K562 (cell line): ENCODE measurements at regions not wholly inside any gene's neighbourhood (a gene's known extent, or its start where the extent isn't known, plus 50 kb on each side); places are given as distances from the start of the nearest gene placed in this dataset.

Experiments
- ATAC-seq: fragments of 200-7000 bp; cut with Tn5 transposase; 3 replicates; pipeline ENCODE4 v1.9.1; 2020; ENCODE audit warnings: moderate library complexity
- BruUV-seq: library from RNA; stranded (reverse); fragments of 400-500 nt; replicated peaks from 2 replicates; lab custom pipeline; 2021; lab: Mats Ljungman, UMichigan
- CTCF ChIA-PET: fragments of 300-600 bp; formaldehyde crosslinking; extraction: SDS; loops from one replicate; lab custom pipeline; 2021; ENCODE audit warnings: low intra/inter-chr PET ratio; lab: Yijun Ruan, JAX
- POLR2A ChIA-PET: fragments of 300-600, 350-650 bp; sonication (Branson Sonifier 250); formaldehyde crosslinking; extraction: SDS; loops from one replicate; lab custom pipeline; 2021; ENCODE audit warnings: antibody characterized with exemption, inconsistent platforms; lab: Yijun Ruan, JAX
- DNase-seq, 4 experiments: peaks; one replicate each; pipeline versions ENCODE4 v3.0.0 to v3.0.0-alpha.2; 2011 to 2018; ENCODE audit warnings: low spot score in 3 of 4, mixed read lengths in 3 of 4; ENCODE audit errors: extremely low read depth in 1 of 4
- FAIRE-seq: peaks from 2 replicates; lab custom pipeline; 2011; peaks lifted over from hg19 to GRCh38; lab: Jason Lieb, UNC
- H2AFZ ChIP-seq: 2 replicates; pipeline ENCODE4 v1.6.0; 2011; ENCODE audit warnings: low read depth, low read length, control low read depth, inconsistent platforms
- H3K27ac ChIP-seq: fragments of 200-600 bp; 3 replicates; pipeline ENCODE4 v1.8.0; 2011; ENCODE audit warnings: low read depth, mild to moderate bottlenecking, control low read depth, inconsistent platforms, low read length, moderate library complexity, mixed read lengths; ENCODE audit errors: extremely low read depth
- H3K27me3 ChIP-seq, 2 experiments: fragments of 300-600 bp in 1 of 2; 2 replicates in 1 of 2; 3 replicates in 1 of 2; pipeline versions ENCODE4 v1.6.0 to v1.8.0; 2011; ENCODE audit warnings: inconsistent platforms in 2 of 2, low read length in 2 of 2, mild to moderate bottlenecking in 1 of 2, mixed read lengths in 1 of 2, moderate library complexity in 1 of 2; ENCODE audit not compliant: control insufficient read depth in 2 of 2, insufficient read depth in 2 of 2
- H3K36me3 ChIP-seq: fragments of 300-600 bp; 3 replicates; pipeline ENCODE4 v1.8.0; 2011; ENCODE audit warnings: mild to moderate bottlenecking, low read length, inconsistent platforms; ENCODE audit not compliant: control insufficient read depth, insufficient read depth
- H3K4me1 ChIP-seq, 2 experiments: fragments of 200-600 bp in 1 of 2; replicated peaks in 1 of 2; 2 replicates in 1 of 2; 3 replicates in 1 of 2; pipeline versions ENCODE4 v1.5.1 to v1.8.0; 2011; ENCODE audit warnings: inconsistent platforms in 2 of 2, low read length in 2 of 2, mild to moderate bottlenecking in 1 of 2, mixed read lengths in 1 of 2, moderate library complexity in 1 of 2; ENCODE audit not compliant: control insufficient read depth in 2 of 2, insufficient read depth in 2 of 2
- H3K4me2 ChIP-seq: 2 replicates; pipeline ENCODE4 v1.6.1; 2011; ENCODE audit warnings: low read length, control low read depth, inconsistent platforms, mixed read lengths; ENCODE audit not compliant: insufficient read depth
- H3K4me3 ChIP-seq: fragments of 200-600 bp; sonication (generic), shearing (Covaris generic); 2 replicates; pipeline ENCODE4 v1.5.1; 2016; ENCODE audit warnings: control low read depth, inconsistent platforms
- H3K79me2 ChIP-seq: fragments of 200-600 bp; 3 replicates; pipeline ENCODE4 v1.8.0; 2011; ENCODE audit warnings: low read length, inconsistent platforms; ENCODE audit not compliant: control insufficient read depth, insufficient read depth
- H3K9ac ChIP-seq, 2 experiments: 2 replicates each; pipeline versions ENCODE4 v1.6.0 to v1.6.1; 2011; ENCODE audit warnings: low read depth in 2 of 2, low read length in 2 of 2, control low read depth in 1 of 2, inconsistent platforms in 1 of 2, mild to moderate bottlenecking in 1 of 2, mixed read lengths in 1 of 2; ENCODE audit not compliant: insufficient read depth in 1 of 2
- H3K9me1 ChIP-seq: one replicate; pipeline ENCODE4 v1.6.0; 2011; ENCODE audit warnings: inconsistent platforms, mild to moderate bottlenecking, low read length, moderate library complexity; ENCODE audit not compliant: control insufficient read depth, insufficient read depth
- H3K9me3 ChIP-seq: replicated peaks from 2 replicates; pipeline ENCODE4 v1.5.1; 2011; ENCODE audit warnings: low read depth, low read length, inconsistent platforms; ENCODE audit not compliant: control insufficient read depth, insufficient read depth
- H4K20me1 ChIP-seq: replicated peaks from 2 replicates; pipeline ENCODE4 v1.6.1; 2011; ENCODE audit warnings: low read length, inconsistent platforms, mixed read lengths; ENCODE audit not compliant: control insufficient read depth, insufficient read depth
- FOS ChIP-seq: IDR thresholded peaks from 3 replicates; pipeline ENCODE4 v1.6.1; 2011; ENCODE audit not compliant: insufficient read length; ENCODE audit errors: extremely low read depth
- FOXA1 ChIP-seq: fragments of 450-650 bp; IDR thresholded peaks from 2 replicates; pipeline ENCODE4 v1.6.1; 2016; ENCODE audit warnings: mild to moderate bottlenecking, borderline replicate concordance
- HMBOX1 ChIP-seq: sonication (generic); IDR thresholded peaks from 2 replicates; pipeline ENCODE4 v1.6.1; 2016
- ILF3 ChIP-seq: fragments of 450-650 bp; IDR thresholded peaks from 2 replicates; pipeline ENCODE4 v1.6.1; 2018; ENCODE audit warnings: antibody characterized with exemption, mild to moderate bottlenecking, moderate library complexity, borderline replicate concordance
- LARP7 ChIP-seq: fragments of 450-650 bp; IDR thresholded peaks from 2 replicates; pipeline ENCODE4 v1.6.1; 2016
- LEF1 ChIP-seq: fragments of 450-650 bp; IDR thresholded peaks from 2 replicates; pipeline ENCODE4 v1.6.1; 2016; ENCODE audit warnings: mild to moderate bottlenecking
- NONO ChIP-seq, 2 experiments: fragments of 200-400 bp in 1 of 2; fragments of 450-650 bp in 1 of 2; formaldehyde crosslinking in 1 of 2; IDR thresholded peaks; 2 replicates each; pipeline ENCODE4 v1.6.1; 2017; ENCODE audit warnings: low read depth in 2 of 2, mild to moderate bottlenecking in 2 of 2, moderate library complexity in 2 of 2, low read length in 1 of 2
- NR2C2 ChIP-seq, 2 experiments: fragments of 200-800 bp in 1 of 2; sonication (Bioruptor generic) in 1 of 2; sonication (generic) in 1 of 2; formaldehyde crosslinking in 1 of 2; IDR thresholded peaks; 2 replicates each; pipeline versions ENCODE4 v1.6.1 to v1.8.0; 2016 to 2022; ENCODE audit warnings: mild to moderate bottlenecking in 1 of 2, missing compliant biosample characterization in 1 of 2, missing genetic modification characterization in 1 of 2, missing genetic modification reagents in 1 of 2
- NR3C1 ChIP-seq: sonication (generic); formaldehyde crosslinking; IDR thresholded peaks from 2 replicates; pipeline ENCODE4 v1.8.1; 2022; ENCODE audit warnings: missing genetic modification reagents
- PTBP1 ChIP-seq: fragments of 200-400 bp; formaldehyde crosslinking; IDR thresholded peaks from 2 replicates; pipeline ENCODE4 v1.6.1; 2017; ENCODE audit warnings: low read depth, low read length
- SIN3B ChIP-seq: fragments of 450-650 bp; IDR thresholded peaks from 2 replicates; pipeline ENCODE4 v1.6.1; 2017; ENCODE audit warnings: low read depth, mild to moderate bottlenecking, moderate library complexity
- THRAP3 ChIP-seq: fragments of 450-650 bp; IDR thresholded peaks from 2 replicates; pipeline ENCODE4 v1.6.1; 2016; ENCODE audit warnings: mild to moderate bottlenecking, inconsistent platforms, borderline replicate concordance
- ZNF224 ChIP-seq: sonication (generic); formaldehyde crosslinking; IDR thresholded peaks from 2 replicates; pipeline ENCODE4 v1.8.0; 2022; ENCODE audit warnings: mild to moderate bottlenecking, missing genetic modification reagents
- ZNF280B ChIP-seq: fragments of 250-450 bp; sonication (Bioruptor Pico); IDR thresholded peaks from 2 replicates; pipeline ENCODE4 v1.5.1; 2021; ENCODE audit warnings: mild to moderate bottlenecking
- ZNF347 ChIP-seq: fragments of 450-650 bp; formaldehyde crosslinking; IDR thresholded peaks from 2 replicates; pipeline ENCODE4 v1.4.0; 2020; ENCODE audit warnings: low read depth, mild to moderate bottlenecking, moderate library complexity
- ZNF507 ChIP-seq: conservative IDR thresholded peaks from 2 replicates; pipeline ENCODE4 v1.6.1; 2017; ENCODE audit warnings: missing genetic modification characterization, missing compliant biosample characterization
- ZNF668 ChIP-seq: fragments of 250-450 bp; sonication (Bioruptor Pico); IDR thresholded peaks from 2 replicates; pipeline ENCODE4 v1.8.0; 2022; ENCODE audit warnings: mild to moderate bottlenecking, inconsistent platforms
- ZNF717 ChIP-seq: fragments of 250-450 bp; sonication (Bioruptor Pico); IDR thresholded peaks from 2 replicates; pipeline ENCODE4 v1.5.0; 2021
- ZNF830 ChIP-seq: fragments of 250-450 bp; sonication (Bioruptor Pico); IDR thresholded peaks from 2 replicates; pipeline ENCODE4 v1.5.0; 2021; ENCODE audit warnings: mild to moderate bottlenecking
- WGBS: fragments of 100-300 bp; shearing (Covaris generic); methylation state at CpG from one replicate; pipeline ENCODE4 v1.1.6; 2016; ENCODE audit warnings: low coverage, mixed read lengths; ENCODE audit not compliant: insufficient coverage; ENCODE audit errors: missing lambda C conversion rate; 5-methylcytosine and 5-hydroxymethylcytosine counted together
- in situ Hi-C: fragments of 300-500 bp; cut with MboI; formaldehyde crosslinking; loops from 4 replicates; pipeline ENCODE4 v1.15.0; 2018; ENCODE audit warnings: inconsistent platforms, mixed read lengths
- intact Hi-C: fragments of 100-400 bp; cut with micrococcal nuclease; formaldehyde crosslinking; loops from 2 replicates; pipeline ENCODE4 v1.14.2; 2022
- TF ChIP-seq, protein P1 (sequence below): IDR thresholded peaks from 2 replicates; pipeline ENCODE4 v1.6.1; 2012; ENCODE audit warnings: low read depth, low read length, improper control_type of control experiment, borderline replicate concordance

GRCh38 chr9:25948182-25948581 is 269.9 kb upstream of the TUSC1 start (continued):
- TF ChIP-seq FOS (no peak), LARP7 (no peak), ZNF830 (CRISPR knock-in tag) (no peak), THRAP3 (no peak), NR2C2 (CRISPR knock-in tag; IDR thresholded peaks at IDR 0.05) (no peak), NR2C2 (tag; IDR thresholded peaks at IDR 0.05) (no peak), ZNF224 (CRISPR knock-in tag) (no peak)

- Histone ChIP-seq H2AFZ (no peak overlapping the region), H3K9me3 (no peaks in the 10 kb centered on the region), H3K9ac (no peak overlapping the region), H3K79me2 (no peaks in the 10 kb centered on the region), H3K4me2 (no peak overlapping the region), H3K27me3 (no peaks in the 10 kb centered on the region), H4K20me1 (no peaks in the 10 kb centered on the region), H3K4me1 (no peaks in the 10 kb centered on the region), H3K4me3 (no peak overlapping the region), H3K9me1 (no peaks in the 10 kb centered on the region), H3K36me3 (no peaks in the 10 kb centered on the region), H3K27ac (no peak overlapping the region)
- ATAC-seq (no peak), DNase-seq (no peak), FAIRE-seq (no peak)
- no CpG with 5 or more reads among the region's 1 CpG for WGBS
- intact Hi-C loops, result no loop called here
- ChIA-PET POLR2A (no interaction called here), CTCF (no interaction called here)
- no TSS peak for BruUV-seq
- in situ Hi-C loops, result no loop called here
- TF ChIP-seq ZNF717 (no peak), ZNF668 (CRISPR knock-in tag) (no peak), FOXA1 (no peak), NR3C1 (CRISPR knock-in tag) (no peak), NR2C2 (CRISPR knock-in tag; IDR thresholded peaks at IDR 0.05) (no peak), NR2C2 (tag; IDR thresholded peaks at IDR 0.05) (no peak), ZNF347 (CRISPR knock-in tag) (no peak), ZNF280B (CRISPR knock-in tag) (no peak), NONO (IDR thresholded peaks at IDR 0.05; ENCODE audit: low read depth in 2 of 2, low read length in 1 of 2) (no peak), ZNF507 (no peak), PTBP1 (no peak), ILF3 (no peak), SIN3B (no peak), HMBOX1 (no peak), LEF1 (no peak)
- TF ChIP-seq, protein P1, sequence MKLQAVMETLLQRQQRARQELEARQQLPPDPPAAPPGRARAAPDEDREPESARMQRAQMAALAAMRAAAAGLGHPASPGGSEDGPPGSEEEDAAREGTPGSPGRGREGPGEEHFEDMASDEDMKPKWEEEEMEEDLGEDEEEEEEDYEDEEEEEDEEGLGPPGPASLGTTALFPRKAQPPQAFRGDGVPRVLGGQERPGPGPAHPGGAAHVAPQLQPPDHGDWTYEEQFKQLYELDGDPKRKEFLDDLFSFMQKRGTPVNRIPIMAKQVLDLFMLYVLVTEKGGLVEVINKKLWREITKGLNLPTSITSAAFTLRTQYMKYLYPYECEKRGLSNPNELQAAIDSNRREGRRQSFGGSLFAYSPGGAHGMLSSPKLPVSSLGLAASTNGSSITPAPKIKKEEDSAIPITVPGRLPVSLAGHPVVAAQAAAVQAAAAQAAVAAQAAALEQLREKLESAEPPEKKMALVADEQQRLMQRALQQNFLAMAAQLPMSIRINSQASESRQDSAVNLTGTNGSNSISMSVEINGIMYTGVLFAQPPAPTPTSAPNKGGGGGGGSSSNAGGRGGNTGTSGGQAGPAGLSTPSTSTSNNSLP, result no peak
These were observed 260.9 kb upstream of the TUSC1 start for GRCh38 chr9:25939126-25939525.
